ENCODE measurements at regions not wholly inside any gene's neighbourhood (a gene's known extent, or its start where the extent isn't known, plus 50 kb on each side); places are given as distances from the start of the nearest gene placed in this dataset.

DNA sequence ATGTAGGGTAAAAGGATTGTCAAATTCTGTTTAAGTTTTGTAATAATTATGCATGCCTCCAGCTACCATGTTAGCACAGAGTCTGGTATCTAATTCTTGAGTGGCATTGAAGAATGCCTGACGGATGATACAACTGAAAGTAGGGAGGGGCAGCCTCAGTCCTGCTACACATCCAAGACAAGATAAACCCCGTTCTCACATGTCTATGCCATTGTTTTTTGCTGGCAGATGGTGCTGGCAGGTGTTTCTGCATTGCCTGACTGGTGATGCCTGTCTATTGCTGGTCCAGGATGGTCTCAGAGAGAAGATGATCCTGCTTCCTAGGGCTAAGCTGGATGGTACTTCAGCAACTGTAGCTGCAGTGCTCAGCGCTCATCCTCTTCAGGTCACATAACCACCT lies 245.8 kb upstream of the NAV3 start:
- no peak for TF ChIP-seq EZH2 (IDR thresholded peaks at IDR 0.05; ENCODE audit: borderline replicate concordance, low read length)
- TF ChIP-seq, protein P1, sequence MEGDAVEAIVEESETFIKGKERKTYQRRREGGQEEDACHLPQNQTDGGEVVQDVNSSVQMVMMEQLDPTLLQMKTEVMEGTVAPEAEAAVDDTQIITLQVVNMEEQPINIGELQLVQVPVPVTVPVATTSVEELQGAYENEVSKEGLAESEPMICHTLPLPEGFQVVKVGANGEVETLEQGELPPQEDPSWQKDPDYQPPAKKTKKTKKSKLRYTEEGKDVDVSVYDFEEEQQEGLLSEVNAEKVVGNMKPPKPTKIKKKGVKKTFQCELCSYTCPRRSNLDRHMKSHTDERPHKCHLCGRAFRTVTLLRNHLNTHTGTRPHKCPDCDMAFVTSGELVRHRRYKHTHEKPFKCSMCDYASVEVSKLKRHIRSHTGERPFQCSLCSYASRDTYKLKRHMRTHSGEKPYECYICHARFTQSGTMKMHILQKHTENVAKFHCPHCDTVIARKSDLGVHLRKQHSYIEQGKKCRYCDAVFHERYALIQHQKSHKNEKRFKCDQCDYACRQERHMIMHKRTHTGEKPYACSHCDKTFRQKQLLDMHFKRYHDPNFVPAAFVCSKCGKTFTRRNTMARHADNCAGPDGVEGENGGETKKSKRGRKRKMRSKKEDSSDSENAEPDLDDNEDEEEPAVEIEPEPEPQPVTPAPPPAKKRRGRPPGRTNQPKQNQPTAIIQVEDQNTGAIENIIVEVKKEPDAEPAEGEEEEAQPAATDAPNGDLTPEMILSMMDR (conservative IDR thresholded peaks at IDR 0.05 in 1 of 2, IDR thresholded peaks at IDR 0.05 in 1 of 2; ENCODE audit: extremely low read depth in 1 of 2, insufficient read depth in 1 of 2, low read depth in 1 of 2, low read length in 2 of 2), result no peak
